ENCODE measurements at regions not wholly inside any gene's neighbourhood (a gene's known extent, or its start where the extent isn't known, plus 50 kb on each side); places are given as distances from the start of the nearest gene placed in this dataset.

DNA sequence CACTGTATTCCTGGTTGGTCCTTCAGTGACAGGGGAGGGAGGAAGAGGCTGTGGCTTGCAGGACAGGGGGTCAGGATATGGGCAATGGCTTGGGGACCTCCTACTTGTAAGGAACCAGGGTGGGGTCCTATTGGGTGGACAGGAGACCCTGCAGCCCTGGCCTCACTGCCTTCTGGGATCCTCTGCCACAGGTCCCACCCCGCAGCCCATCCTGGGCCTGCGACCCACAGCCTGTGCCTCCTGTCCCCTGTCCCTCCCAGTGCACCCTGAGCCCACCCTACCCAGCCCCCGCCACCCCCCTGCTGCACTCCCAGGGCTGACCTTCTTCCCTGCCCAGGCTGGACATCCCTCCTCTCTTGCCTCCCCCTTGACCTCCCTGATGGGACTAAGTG lies 58.7 kb upstream of the MYL10 start:
- no peak for TF ChIP-seq POLR2A (IDR thresholded peaks at IDR 0.05)
- TF ChIP-seq, protein P1, sequence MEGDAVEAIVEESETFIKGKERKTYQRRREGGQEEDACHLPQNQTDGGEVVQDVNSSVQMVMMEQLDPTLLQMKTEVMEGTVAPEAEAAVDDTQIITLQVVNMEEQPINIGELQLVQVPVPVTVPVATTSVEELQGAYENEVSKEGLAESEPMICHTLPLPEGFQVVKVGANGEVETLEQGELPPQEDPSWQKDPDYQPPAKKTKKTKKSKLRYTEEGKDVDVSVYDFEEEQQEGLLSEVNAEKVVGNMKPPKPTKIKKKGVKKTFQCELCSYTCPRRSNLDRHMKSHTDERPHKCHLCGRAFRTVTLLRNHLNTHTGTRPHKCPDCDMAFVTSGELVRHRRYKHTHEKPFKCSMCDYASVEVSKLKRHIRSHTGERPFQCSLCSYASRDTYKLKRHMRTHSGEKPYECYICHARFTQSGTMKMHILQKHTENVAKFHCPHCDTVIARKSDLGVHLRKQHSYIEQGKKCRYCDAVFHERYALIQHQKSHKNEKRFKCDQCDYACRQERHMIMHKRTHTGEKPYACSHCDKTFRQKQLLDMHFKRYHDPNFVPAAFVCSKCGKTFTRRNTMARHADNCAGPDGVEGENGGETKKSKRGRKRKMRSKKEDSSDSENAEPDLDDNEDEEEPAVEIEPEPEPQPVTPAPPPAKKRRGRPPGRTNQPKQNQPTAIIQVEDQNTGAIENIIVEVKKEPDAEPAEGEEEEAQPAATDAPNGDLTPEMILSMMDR (IDR thresholded peaks at IDR 0.05), result no peak
- no peak overlapping the region for H3K27ac ChIP-seq
- no peaks in the 10 kb centered on the region for H3K36me3 ChIP-seq
- H3K9me3 ChIP-seq, result no peaks in the 10 kb centered on the region
- H3K27me3 ChIP-seq, result no peaks in the 10 kb centered on the region
- no peak for DNase-seq
- no peak overlapping the region for H3K4me3 ChIP-seq
- H3K4me1 ChIP-seq, result peaks cover 0 to 32% (median 6%) of the 10 kb centered on the region in 4 donors

DNA sequence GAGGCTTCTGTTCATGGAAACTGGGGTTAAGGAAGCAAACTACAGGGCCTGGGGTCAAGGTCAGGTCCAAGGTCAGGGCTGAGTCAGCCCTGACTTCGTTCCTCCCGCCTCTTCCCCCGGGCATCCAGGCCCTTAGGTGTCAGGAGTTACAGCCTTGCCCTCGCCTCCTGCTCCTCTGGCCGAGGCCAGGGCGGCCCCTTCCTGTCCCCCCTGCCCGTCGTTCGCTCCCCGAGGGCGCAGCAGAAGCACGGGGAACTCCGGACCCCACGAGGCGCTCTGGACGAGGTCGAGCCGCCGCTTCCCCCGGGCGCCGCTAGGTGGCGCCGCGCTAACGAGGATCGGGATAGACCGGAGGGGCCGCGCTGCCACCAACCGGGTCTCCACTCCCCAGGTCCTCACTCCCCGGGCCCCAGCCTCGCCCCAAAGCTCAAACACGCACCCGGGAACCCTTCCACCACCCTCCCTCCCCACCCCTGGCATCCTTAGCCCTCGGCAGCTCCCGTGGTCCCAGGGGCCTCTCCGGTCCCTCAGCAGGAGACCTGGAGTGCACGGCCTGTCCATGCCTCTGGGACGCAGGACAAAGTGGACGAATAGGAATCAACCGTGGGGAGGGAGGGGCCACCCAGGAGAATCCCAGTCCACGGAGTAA lies 59.2 kb upstream of the MYL10 start:
- H3K36me3 ChIP-seq, result no peaks in the 10 kb centered on the region
- TF ChIP-seq POLR2A (IDR thresholded peaks at IDR 0.05), result no peak
- TF ChIP-seq, protein P1 (IDR thresholded peaks at IDR 0.05), result peak; percentile 79 to 98 (median 92)
- no peaks in the 10 kb centered on the region for H3K27me3 ChIP-seq
- H3K27ac ChIP-seq, result no peak overlapping the region
- peak overlapping the region in 2 of 4 donors; percentile 23 to 49 for H3K4me3 ChIP-seq
- peak; percentile 73 to 91 (median 87) for DNase-seq
- no peaks in the 10 kb centered on the region for H3K9me3 ChIP-seq
- H3K4me1 ChIP-seq, result peaks cover 0 to 32% (median 6%) of the 10 kb centered on the region in 4 donors

DNA sequence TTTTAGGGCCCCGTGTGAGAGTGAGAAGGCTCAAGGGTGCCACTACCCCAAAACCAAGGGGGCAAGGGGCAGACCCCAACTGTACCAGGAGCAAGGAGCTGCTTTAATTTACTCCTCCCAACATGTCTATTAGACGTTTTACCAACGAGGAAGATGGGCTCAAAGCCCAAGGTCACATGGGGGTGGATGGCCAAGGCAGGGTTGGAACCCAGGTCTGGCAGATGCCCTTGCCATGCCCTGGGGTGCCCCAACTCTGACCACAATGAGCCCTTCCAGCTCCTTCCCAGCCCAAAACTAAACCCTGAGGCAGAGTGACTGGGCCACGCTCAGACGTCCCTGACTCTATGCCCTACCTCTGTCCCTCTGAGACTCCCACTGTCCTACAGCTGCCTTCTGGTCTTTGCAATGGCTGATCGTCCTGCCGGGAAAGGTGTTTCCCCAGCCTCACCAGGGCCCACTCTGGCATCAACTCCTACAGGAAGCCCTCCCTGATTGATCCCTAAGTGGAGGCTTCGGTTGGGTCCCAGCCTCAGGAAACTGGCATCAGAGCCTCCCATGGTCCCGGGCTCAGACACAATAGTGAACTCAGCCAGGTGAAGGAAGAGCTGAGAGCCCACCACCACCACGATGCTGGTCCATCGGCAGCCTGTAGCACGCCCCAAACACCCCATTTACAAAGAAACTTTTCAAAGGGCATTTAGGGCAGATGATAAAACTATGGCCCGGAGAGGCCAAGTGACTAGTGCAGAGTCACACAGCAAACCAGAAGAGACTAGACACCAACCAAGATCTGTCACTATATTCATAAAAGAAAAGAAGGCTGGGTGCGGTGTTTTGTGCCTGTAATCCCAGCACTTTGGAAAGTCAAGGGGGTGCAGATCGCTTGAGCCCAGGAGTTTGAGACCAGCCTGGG lies 60.2 kb upstream of the MYL10 start:
- no peak for DNase-seq
- TF ChIP-seq, protein P1 (IDR thresholded peaks at IDR 0.05), result no peak
- TF ChIP-seq POLR2A (IDR thresholded peaks at IDR 0.05), result no peak
- Histone ChIP-seq H3K9me3 (no peaks in the 10 kb centered on the region), H3K27ac (no peak overlapping the region), H3K4me1 (peaks cover 0 to 32% (median 6%) of the 10 kb centered on the region in 4 donors), H3K27me3 (no peaks in the 10 kb centered on the region), H3K36me3 (no peaks in the 10 kb centered on the region), H3K4me3 (no peak overlapping the region)

DNA sequence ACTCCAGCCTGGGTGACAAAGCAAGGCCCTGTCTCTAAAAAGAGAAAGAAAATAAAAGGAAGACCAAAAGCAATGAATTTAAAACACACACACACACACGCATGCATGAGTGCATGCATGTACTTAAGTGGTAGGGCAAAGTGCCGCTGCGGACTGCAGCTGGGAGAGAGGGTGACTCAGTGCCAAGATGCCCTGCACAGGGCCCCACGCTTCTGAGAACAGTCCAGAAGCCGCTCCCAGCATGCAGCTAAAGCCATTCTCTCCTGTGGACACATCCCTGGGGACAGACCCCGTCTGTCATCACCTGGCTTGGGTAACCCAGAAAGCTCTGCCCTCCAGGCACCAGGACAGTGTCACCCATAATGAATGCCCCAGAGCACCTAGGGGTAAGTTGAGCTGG lies 61.0 kb upstream of the MYL10 start:
- H3K4me3 ChIP-seq, result no peak overlapping the region
- DNase-seq, result peak in 2 of 3 donors; percentile 76 to 88
- H3K27me3 ChIP-seq, result no peaks in the 10 kb centered on the region
- no peaks in the 10 kb centered on the region for H3K9me3 ChIP-seq
- no peaks in the 10 kb centered on the region for H3K36me3 ChIP-seq
- peak overlapping the region in 2 of 4 donors; percentile 41 to 74 for H3K27ac ChIP-seq
- H3K4me1 ChIP-seq, result peaks cover 0 to 32% (median 6%) of the 10 kb centered on the region in 4 donors
- no peak for TF ChIP-seq POLR2A (IDR thresholded peaks at IDR 0.05)
- TF ChIP-seq, protein P1 (IDR thresholded peaks at IDR 0.05), result peak in 1 of 6 experiments; percentile 7

DNA sequence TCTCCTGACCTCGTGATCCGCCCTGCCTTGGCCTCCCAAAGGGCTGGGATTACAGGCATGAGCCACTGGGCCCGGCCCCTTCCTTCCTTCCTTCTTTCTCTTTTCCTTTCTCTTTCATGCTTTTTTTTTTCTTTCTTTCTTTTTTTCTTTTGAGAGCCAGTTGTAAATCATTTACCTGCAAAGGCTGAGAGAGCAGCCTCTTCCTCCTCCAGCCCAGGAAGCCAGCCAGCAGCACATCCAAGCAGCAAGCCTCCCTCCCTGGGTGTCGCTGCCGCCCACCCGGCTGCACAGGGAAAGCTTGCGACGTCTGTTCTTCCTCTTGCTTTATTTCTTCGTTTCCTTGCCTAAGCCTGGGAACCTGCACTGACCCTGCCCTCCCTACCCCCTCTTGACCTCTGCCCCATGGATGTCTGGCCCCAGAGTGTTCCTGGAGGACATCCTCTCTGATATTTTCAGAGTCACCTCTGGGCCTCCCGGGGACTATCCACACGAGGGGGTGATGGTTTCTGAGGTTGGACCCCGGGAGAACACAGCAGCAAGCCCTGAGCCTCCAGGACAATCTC lies 62.8 kb upstream of the MYL10 start:
- H3K27me3 ChIP-seq, result no peaks in the 10 kb centered on the region
- H3K9me3 ChIP-seq, result no peaks in the 10 kb centered on the region
- DNase-seq, result peak in 2 of 3 donors; percentile 57 to 70
- no peak overlapping the region for H3K4me3 ChIP-seq
- peak overlapping the region in 2 of 4 donors; percentile 62 to 80 for H3K27ac ChIP-seq
- no peaks in the 10 kb centered on the region for H3K36me3 ChIP-seq
- no peak for TF ChIP-seq POLR2A (IDR thresholded peaks at IDR 0.05)
- TF ChIP-seq, protein P1 (IDR thresholded peaks at IDR 0.05), result peak in 1 of 6 experiments; percentile 16
- H3K4me1 ChIP-seq, result peaks cover 0 to 32% (median 6%) of the 10 kb centered on the region in 4 donors
